ENCODE measurements at regions not wholly inside any gene's neighbourhood (a gene's known extent, or its start where the extent isn't known, plus 50 kb on each side); places are given as distances from the start of the nearest gene placed in this dataset.

DNA sequence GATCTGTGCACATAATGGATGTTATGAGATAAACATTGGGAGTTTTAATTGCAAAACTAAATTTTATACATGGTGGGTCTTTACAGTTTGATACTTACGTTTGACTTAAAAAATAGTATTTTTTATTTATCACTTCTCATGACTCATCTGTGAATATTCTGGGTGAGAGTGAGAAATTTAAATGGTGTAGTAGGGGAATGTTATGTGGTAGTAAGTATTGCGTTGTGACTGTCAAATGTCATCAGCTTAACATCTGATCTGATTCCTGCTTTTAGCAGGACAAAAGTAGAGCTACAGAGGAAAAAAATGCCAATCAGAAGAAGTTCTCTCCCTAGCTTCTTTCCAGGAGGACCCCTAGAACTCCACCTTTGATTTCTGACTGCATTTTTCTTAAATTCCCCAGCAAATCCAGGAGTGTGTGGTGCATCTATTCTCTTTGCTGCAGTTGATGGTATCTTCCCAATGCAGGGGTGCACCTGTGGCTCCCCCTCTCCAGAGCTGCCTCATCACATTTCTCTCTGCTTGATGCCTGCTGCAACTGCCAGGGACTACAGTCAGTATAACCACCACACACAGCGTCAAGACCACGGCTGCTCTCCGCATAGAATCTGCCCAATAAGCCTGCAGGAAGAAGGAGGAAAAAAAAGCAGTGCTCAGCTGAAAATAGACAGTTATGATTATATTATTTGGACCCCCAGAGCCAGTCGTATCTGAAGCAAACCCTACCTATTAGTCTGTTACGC lies 151.3 kb upstream of the THUMPD2 start:
- no peak for TF ChIP-seq POLR2A (IDR thresholded peaks at IDR 0.05)
- TF ChIP-seq, protein P1, sequence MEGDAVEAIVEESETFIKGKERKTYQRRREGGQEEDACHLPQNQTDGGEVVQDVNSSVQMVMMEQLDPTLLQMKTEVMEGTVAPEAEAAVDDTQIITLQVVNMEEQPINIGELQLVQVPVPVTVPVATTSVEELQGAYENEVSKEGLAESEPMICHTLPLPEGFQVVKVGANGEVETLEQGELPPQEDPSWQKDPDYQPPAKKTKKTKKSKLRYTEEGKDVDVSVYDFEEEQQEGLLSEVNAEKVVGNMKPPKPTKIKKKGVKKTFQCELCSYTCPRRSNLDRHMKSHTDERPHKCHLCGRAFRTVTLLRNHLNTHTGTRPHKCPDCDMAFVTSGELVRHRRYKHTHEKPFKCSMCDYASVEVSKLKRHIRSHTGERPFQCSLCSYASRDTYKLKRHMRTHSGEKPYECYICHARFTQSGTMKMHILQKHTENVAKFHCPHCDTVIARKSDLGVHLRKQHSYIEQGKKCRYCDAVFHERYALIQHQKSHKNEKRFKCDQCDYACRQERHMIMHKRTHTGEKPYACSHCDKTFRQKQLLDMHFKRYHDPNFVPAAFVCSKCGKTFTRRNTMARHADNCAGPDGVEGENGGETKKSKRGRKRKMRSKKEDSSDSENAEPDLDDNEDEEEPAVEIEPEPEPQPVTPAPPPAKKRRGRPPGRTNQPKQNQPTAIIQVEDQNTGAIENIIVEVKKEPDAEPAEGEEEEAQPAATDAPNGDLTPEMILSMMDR (IDR thresholded peaks at IDR 0.05), result no peak

Data from adrenal gland (tissue), 5 donors.